GM19328 (cell line): ENCODE measurements at regions not wholly inside any gene's neighbourhood (a gene's known extent, or its start where the extent isn't known, plus 50 kb on each side); places are given as distances from the start of the nearest gene placed in this dataset.
"Not testable (repeated sequence)": the region's sequence is repeated elsewhere in the genome, so short reads cannot be mapped to it uniquely, and the experiment has no call there.

ENCODE experiments used
- ATAC-seq: cut with Tn5 transposase; IDR thresholded peaks from one replicate; pipeline ENCODE4 v1.9.1; 2021; ENCODE audit warnings: mild to moderate bottlenecking, moderate library complexity; ENCODE audit not compliant: unreplicated experiment

GRCh38 chr2:3115301-3116042, 262.1 kb downstream of the EIPR1 start:
- no peak for ATAC-seq

- no peak for ATAC-seq
Measured at GRCh38 chr2:3114406-3115185, 263.0 kb downstream of the EIPR1 start.

- ATAC-seq = no peak
Measured at GRCh38 chr2:3113769-3114168, 263.8 kb downstream of the EIPR1 start.

GRCh38 chr2:3113122-3113521, 264.5 kb downstream of the EIPR1 start:
- no peak for ATAC-seq

- no peak for ATAC-seq
Measured at GRCh38 chr2:3112553-3112952, 265.1 kb downstream of the EIPR1 start.

GRCh38 chr2:3112131-3112530, 265.5 kb downstream of the EIPR1 start:
- no peak for ATAC-seq

- ATAC-seq = no peak
Measured at GRCh38 chr2:3110994-3111666, 266.5 kb downstream of the EIPR1 start.

- ATAC-seq = no peak
Measured at GRCh38 chr2:3110555-3110954, 267.1 kb downstream of the EIPR1 start.

- ATAC-seq = no peak
Measured at GRCh38 chr2:3108710-3109702, 268.6 kb downstream of the EIPR1 start.

- ATAC-seq = no peak
Measured at GRCh38 chr2:3108105-3108504, 269.5 kb downstream of the EIPR1 start.

- ATAC-seq = no peak
Measured at GRCh38 chr2:3107567-3107966, 270.1 kb downstream of the EIPR1 start.

GRCh38 chr2:3105814-3106569, 271.6 kb downstream of the EIPR1 start:
- ATAC-seq = no peak

GRCh38 chr2:3104958-3105813, 272.4 kb downstream of the EIPR1 start:
- not testable (repeated sequence) for ATAC-seq

GRCh38 chr2:3104261-3104660, 273.4 kb downstream of the EIPR1 start:
- no peak for ATAC-seq

GRCh38 chr2:3102922-3103569, 274.6 kb downstream of the EIPR1 start:
- no peak for ATAC-seq

GRCh38 chr2:3102081-3102921, 275.3 kb downstream of the EIPR1 start:
- ATAC-seq = no peak
